Peyer's patch (tissue), 4 donors: ENCODE measurements at regions not wholly inside any gene's neighbourhood (a gene's known extent, or its start where the extent isn't known, plus 50 kb on each side); places are given as distances from the start of the nearest gene placed in this dataset.

Source experiments
- DNase-seq, 3 donors: peaks; one replicate each; pipeline ENCODE4 v3.0.0-alpha.2; 2017 to 2019
- H3K27ac ChIP-seq, 4 donors: fragments of 200-600 bp; sonication (generic); one replicate each; pipeline ENCODE4 v1.5.1; 2016 to 2019
- H3K27me3 ChIP-seq, 2 donors: fragments of 200-600 bp; sonication (generic); one replicate each; pipeline ENCODE4 v1.5.1; 2019
- H3K36me3 ChIP-seq, 3 donors: fragments of 200-600 bp; sonication (generic); one replicate each; pipeline ENCODE4 v1.5.1; 2016 to 2019
- H3K4me1 ChIP-seq, 4 donors: fragments of 200-600 bp; sonication (generic); one replicate each; pipeline ENCODE4 v1.5.1; 2016 to 2019
- H3K4me3 ChIP-seq, 4 donors: fragments of 200-600 bp; sonication (generic); 1 replicate in 3 of 4; 2 replicates in 1 of 4; pipeline ENCODE4 v1.5.1; 2016 to 2019; ENCODE audit warnings: mild to moderate bottlenecking in 1 of 4
- H3K9me3 ChIP-seq, 4 donors: fragments of 200-600 bp; sonication (generic); one replicate each; pipeline ENCODE4 v1.5.1; 2016 to 2019; ENCODE audit warnings: mild to moderate bottlenecking in 1 of 4
- POLR2A ChIP-seq, 2 donors: fragments of 450-650 bp; IDR thresholded peaks; one replicate each; pipeline ENCODE4 v1.5.1; 2017; ENCODE audit warnings: antibody characterized with exemption in 2 of 2, mild to moderate bottlenecking in 2 of 2, moderate library complexity in 2 of 2
- small RNA-seq, 2 donors: library from RNA; depleted of rRNA; stranded (forward); fragments of <200 nt; gene quantifications; one replicate each; pipeline ENCODE3, GENCODE V24; 2016
- TF ChIP-seq, protein P1 (sequence below), 6 experiments: fragments of 450-650 bp in 4 of 6; fragments of 200-600 bp in 2 of 6; sonication (generic) in 1 of 6; IDR thresholded peaks; one replicate each; pipeline ENCODE4 v1.5.1; 2017 to 2019; ENCODE audit warnings: antibody characterized with exemption in 6 of 6, mild to moderate bottlenecking in 3 of 6, moderate library complexity in 1 of 6

DNA sequence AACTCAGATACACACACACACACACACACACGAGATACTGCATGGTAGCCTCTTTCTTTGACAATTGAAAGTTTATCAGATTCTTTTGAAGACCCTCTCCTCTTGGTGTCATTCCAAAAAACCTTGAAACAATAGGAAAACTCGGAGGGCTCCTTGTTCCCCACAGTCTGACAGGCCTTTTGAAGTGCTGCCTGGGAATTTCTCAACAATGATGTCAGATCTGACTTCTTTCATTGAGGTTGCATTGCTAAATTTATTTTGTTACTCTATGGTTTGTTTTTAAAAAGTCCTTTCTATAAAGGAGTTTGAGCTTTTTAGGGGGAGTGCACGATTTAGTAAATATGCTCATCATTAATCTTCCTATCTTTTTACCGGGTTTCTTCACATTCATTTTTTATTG is 583.9 kb downstream of the SEMA5A start:
- no peaks in the 10 kb centered on the region for H3K27me3 ChIP-seq
- H3K4me1 ChIP-seq = no peaks in the 10 kb centered on the region
- H3K36me3 ChIP-seq = no peaks in the 10 kb centered on the region
- no peak overlapping the region for H3K27ac ChIP-seq
- no peak overlapping the region for H3K4me3 ChIP-seq
- no peaks in the 10 kb centered on the region for H3K9me3 ChIP-seq
- TF ChIP-seq, protein P1, sequence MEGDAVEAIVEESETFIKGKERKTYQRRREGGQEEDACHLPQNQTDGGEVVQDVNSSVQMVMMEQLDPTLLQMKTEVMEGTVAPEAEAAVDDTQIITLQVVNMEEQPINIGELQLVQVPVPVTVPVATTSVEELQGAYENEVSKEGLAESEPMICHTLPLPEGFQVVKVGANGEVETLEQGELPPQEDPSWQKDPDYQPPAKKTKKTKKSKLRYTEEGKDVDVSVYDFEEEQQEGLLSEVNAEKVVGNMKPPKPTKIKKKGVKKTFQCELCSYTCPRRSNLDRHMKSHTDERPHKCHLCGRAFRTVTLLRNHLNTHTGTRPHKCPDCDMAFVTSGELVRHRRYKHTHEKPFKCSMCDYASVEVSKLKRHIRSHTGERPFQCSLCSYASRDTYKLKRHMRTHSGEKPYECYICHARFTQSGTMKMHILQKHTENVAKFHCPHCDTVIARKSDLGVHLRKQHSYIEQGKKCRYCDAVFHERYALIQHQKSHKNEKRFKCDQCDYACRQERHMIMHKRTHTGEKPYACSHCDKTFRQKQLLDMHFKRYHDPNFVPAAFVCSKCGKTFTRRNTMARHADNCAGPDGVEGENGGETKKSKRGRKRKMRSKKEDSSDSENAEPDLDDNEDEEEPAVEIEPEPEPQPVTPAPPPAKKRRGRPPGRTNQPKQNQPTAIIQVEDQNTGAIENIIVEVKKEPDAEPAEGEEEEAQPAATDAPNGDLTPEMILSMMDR (IDR thresholded peaks at IDR 0.05) = no peak
- no peak for TF ChIP-seq POLR2A (IDR thresholded peaks at IDR 0.05)
- no peak for DNase-seq

DNA sequence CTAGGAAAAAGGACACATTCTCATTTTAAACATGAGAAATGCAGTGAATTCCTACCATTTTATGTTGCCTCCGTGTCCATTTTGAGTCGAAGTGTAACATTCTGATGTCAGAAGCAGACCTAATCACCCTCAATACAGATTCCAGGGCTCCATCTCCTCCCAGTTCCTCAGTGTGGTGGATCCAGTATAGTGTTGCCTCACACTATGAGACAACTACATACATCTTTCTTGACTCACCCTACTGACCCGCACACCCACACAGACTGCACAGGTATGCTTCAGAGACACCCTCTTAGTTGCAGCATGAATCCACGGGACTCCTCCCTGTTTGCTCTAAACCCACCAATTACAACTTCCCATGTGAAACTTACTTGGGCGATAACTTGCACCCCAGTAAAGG is 564.9 kb downstream of the SEMA5A start:
- Histone ChIP-seq H3K4me1 (no peaks in the 10 kb centered on the region), H3K36me3 (no peaks in the 10 kb centered on the region), H3K4me3 (no peak overlapping the region), H3K9me3 (no peaks in the 10 kb centered on the region), H3K27ac (no peak overlapping the region), H3K27me3 (no peaks in the 10 kb centered on the region)
- TF ChIP-seq POLR2A (IDR thresholded peaks at IDR 0.05) = no peak
- TF ChIP-seq, protein P1 (IDR thresholded peaks at IDR 0.05) = no peak
- DNase-seq = no peak

DNA sequence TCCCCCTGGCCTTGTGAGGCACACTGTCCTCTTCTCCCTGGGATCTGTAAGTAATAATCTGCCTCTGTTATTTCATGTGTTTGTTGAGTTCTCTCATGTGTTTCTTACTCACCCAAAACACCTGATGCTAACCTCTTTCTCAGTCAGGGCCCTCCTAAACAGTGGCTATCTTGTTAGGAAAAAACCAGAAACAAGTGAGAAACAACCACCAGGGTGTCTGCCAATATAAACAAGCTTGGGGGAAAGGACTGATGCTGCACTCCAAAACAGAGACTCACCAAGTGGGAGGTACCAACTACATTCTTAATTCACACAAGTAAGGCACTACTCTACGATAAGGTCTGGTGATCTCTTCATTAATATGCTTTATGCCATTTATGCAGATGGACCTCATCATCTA is 564.4 kb downstream of the SEMA5A start:
- Histone ChIP-seq H3K4me3 (no peak overlapping the region), H3K27ac (no peak overlapping the region), H3K27me3 (no peaks in the 10 kb centered on the region), H3K9me3 (no peaks in the 10 kb centered on the region), H3K4me1 (no peaks in the 10 kb centered on the region), H3K36me3 (no peaks in the 10 kb centered on the region)
- no peak for DNase-seq
- no peak for TF ChIP-seq POLR2A (IDR thresholded peaks at IDR 0.05)

DNA sequence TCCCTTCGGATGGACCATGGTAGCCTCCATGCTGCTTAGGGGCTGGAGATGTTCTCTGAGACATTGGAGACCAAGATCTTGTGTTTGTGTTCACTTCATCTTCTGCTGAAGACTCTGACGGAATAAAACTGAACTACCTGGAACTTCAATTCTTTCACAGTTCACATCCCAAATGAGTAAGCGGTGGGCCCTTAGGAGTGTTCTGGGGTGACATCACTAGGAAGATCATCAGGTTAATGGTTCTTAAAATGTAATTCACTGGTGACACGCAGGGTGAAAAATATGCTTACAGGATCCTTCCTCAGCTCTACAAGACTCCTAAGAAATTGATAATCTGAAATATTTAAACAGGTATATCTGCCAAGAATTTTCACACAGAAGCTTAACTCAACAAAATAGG is 561.5 kb downstream of the SEMA5A start:
- H3K36me3 ChIP-seq = no peaks in the 10 kb centered on the region
- H3K4me1 ChIP-seq = no peaks in the 10 kb centered on the region
- H3K27ac ChIP-seq = no peak overlapping the region
- DNase-seq = no peak
- no peaks in the 10 kb centered on the region for H3K27me3 ChIP-seq
- no peak overlapping the region for H3K4me3 ChIP-seq
- no peaks in the 10 kb centered on the region for H3K9me3 ChIP-seq
- TF ChIP-seq, protein P1 (IDR thresholded peaks at IDR 0.05) = no peak
- TF ChIP-seq POLR2A (IDR thresholded peaks at IDR 0.05) = no peak

Small RNA genes in the stretch of these regions (small RNA-seq; reads per million reads assigned to genes)
- gene AC091895.1 (0 reads per million in 2 donors), gene AC091912.1 (0 reads per million in 2 donors), gene AC091912.2 (0 reads per million in 2 donors), gene AC091932.2 (0 reads per million in 2 donors), gene AC091932.4 (0 reads per million in 2 donors), gene AC091953.1 (0 reads per million in 2 donors), gene AC091953.2 (0 reads per million in 2 donors), gene AC091953.3 (0 reads per million in 2 donors), gene AC091953.5 (0 reads per million in 2 donors), gene AC091965.3 (0 reads per million in 2 donors), gene RNU1-76P (0 reads per million in 2 donors)
